ENCODE measurements at regions not wholly inside any gene's neighbourhood (a gene's known extent, or its start where the extent isn't known, plus 50 kb on each side); places are given as distances from the start of the nearest gene placed in this dataset.

GRCh38 chr10:3425261-3425660, 252.7 kb upstream of the PITRM1 start:
- Histone ChIP-seq H3K4me3 (no peak overlapping the region), H3K27ac (no peak overlapping the region), H3K36me3 (no peaks in the 10 kb centered on the region), H3K4me1 (peaks cover 15% of the 10 kb centered on the region), H3K9me3 (no peaks in the 10 kb centered on the region), H3K27me3 (no peaks in the 10 kb centered on the region)
- TF ChIP-seq POLR2A (IDR thresholded peaks at IDR 0.05) (no peak), EP300 (IDR thresholded peaks at IDR 0.05) (no peak), POLR2AphosphoS5 (IDR thresholded peaks at IDR 0.05) (no peak)
- TF ChIP-seq, protein P1, sequence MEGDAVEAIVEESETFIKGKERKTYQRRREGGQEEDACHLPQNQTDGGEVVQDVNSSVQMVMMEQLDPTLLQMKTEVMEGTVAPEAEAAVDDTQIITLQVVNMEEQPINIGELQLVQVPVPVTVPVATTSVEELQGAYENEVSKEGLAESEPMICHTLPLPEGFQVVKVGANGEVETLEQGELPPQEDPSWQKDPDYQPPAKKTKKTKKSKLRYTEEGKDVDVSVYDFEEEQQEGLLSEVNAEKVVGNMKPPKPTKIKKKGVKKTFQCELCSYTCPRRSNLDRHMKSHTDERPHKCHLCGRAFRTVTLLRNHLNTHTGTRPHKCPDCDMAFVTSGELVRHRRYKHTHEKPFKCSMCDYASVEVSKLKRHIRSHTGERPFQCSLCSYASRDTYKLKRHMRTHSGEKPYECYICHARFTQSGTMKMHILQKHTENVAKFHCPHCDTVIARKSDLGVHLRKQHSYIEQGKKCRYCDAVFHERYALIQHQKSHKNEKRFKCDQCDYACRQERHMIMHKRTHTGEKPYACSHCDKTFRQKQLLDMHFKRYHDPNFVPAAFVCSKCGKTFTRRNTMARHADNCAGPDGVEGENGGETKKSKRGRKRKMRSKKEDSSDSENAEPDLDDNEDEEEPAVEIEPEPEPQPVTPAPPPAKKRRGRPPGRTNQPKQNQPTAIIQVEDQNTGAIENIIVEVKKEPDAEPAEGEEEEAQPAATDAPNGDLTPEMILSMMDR (IDR thresholded peaks at IDR 0.05) = no peak
- WGBS = 90% methylated on average over 5 of the region's 5 CpGs
- DNase-seq (ENCODE audit: low spot score in 2 of 2) = no peak

DNA sequence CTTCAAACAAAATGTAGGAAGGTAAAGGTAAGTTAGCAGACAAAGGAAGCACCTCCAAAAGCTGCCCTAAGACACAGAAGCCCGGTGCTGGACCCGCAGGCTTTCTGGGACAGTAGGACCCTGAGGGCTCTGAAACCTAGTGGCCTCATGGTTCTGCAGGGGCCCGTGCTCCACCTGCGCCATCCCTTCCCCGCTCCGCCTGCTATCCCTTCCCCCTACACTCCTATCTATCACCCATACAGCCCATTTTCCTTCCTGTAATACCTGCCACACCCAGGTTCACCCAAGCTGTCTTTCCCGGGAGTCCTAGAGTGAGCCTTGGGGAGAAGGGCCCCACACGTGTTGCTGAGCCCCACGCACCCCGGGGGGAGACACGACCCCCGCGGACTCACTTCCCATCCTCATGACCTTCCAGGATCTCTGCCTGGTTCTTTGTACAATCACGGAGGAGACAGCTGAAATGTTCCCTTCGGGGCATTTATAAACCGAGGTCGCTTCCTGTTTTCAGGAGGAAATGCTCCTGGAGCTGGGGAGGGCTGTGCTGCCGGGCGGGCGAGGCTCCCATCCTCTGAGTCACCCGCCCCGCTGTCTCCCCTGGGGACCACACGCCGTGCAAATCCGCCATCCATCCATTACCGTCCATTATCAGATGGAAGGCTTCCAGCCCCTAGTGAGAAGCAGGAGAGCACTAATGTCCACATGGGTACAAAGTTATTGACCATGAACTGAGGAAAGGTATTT, 251.7 kb upstream of the PITRM1 start:
- TF ChIP-seq POLR2A (IDR thresholded peaks at IDR 0.05) (no peak), POLR2AphosphoS5 (IDR thresholded peaks at IDR 0.05) (no peak), EP300 (IDR thresholded peaks at IDR 0.05) (no peak)
- TF ChIP-seq, protein P1 (IDR thresholded peaks at IDR 0.05) = no peak
- Histone ChIP-seq H3K36me3 (no peaks in the 10 kb centered on the region), H3K27ac (no peak overlapping the region), H3K4me1 (peaks cover 15% of the 10 kb centered on the region), H3K27me3 (no peaks in the 10 kb centered on the region), H3K9me3 (no peaks in the 10 kb centered on the region), H3K4me3 (no peak overlapping the region)
- WGBS = 44% methylated on average over 17 of the region's 26 CpGs
- DNase-seq (ENCODE audit: low spot score in 2 of 2) = peak in 1 of 2 donors; percentile 72

DNA sequence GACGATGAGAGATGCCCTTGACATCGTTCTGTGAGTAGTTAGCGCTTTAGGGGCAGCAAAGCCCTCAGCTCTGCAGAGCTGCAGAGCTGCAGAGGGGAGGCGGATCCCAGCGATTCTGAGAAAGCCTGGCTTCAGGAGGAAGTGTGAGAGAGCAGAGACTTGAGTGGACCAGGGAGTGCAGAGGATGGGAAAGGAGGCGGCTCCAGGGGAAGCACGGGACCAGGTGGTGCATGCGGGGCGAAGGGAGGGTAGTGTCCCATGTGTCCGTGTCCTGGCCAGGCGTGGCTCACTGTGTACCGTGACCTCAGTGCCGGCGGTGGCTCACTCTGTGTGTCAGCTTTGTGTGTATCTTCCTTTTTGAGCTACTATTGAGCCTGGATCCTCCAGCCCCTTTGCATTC, 250.8 kb upstream of the PITRM1 start:
- H3K4me1 ChIP-seq = peaks cover 15% of the 10 kb centered on the region
- H3K4me3 ChIP-seq = no peak overlapping the region
- no peak overlapping the region for H3K27ac ChIP-seq
- H3K9me3 ChIP-seq = no peaks in the 10 kb centered on the region
- TF ChIP-seq EP300 (IDR thresholded peaks at IDR 0.05) = no peak
- TF ChIP-seq POLR2A (IDR thresholded peaks at IDR 0.05) = no peak
- TF ChIP-seq, protein P1 (IDR thresholded peaks at IDR 0.05) = no peak
- no peak for TF ChIP-seq POLR2AphosphoS5 (IDR thresholded peaks at IDR 0.05)
- DNase-seq (ENCODE audit: low spot score in 2 of 2) = peak in 1 of 2 donors; percentile 67
- 95% methylated on average over 14 of the region's 14 CpGs for WGBS
- no peaks in the 10 kb centered on the region for H3K27me3 ChIP-seq
- H3K36me3 ChIP-seq = no peaks in the 10 kb centered on the region

DNA sequence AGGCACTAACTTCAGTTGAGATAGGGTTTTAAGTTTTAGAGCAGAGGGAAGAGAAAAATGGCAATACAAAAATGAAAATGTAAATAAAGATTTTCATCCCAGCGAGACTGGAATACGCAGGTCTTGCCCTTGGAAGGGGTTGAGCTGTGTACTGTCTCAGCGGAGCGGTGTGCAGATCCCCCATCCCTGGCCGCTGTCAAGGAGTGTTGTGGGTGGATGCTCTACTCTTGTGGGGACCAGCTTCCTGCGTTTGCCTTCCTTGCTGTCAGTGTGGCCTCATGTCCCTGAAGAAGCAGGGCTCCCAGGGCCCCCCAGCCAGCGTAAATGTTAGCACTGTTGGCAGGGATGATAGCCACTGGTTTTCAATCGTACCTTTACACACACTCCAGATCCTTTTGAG, 249.7 kb upstream of the PITRM1 start:
- peak in 1 of 2 donors; percentile 48 for DNase-seq (ENCODE audit: low spot score in 2 of 2)
- Histone ChIP-seq H3K27me3 (no peaks in the 10 kb centered on the region), H3K9me3 (no peaks in the 10 kb centered on the region), H3K4me1 (peaks cover 15% of the 10 kb centered on the region), H3K4me3 (no peak overlapping the region), H3K36me3 (no peaks in the 10 kb centered on the region), H3K27ac (no peak overlapping the region)
- TF ChIP-seq, protein P1 (IDR thresholded peaks at IDR 0.05) = no peak
- TF ChIP-seq POLR2A (IDR thresholded peaks at IDR 0.05) (no peak), POLR2AphosphoS5 (IDR thresholded peaks at IDR 0.05) (no peak), EP300 (IDR thresholded peaks at IDR 0.05) (no peak)
- WGBS = 82% methylated on average over 8 of the region's 8 CpGs

- H3K36me3 ChIP-seq = no peaks in the 10 kb centered on the region
- H3K27ac ChIP-seq = no peak overlapping the region
- WGBS = 75% methylated on average over 16 of the region's 16 CpGs
Measured at GRCh38 chr10:3421537-3422257, 249.1 kb upstream of the PITRM1 start.

More at GRCh38 chr10:3421537-3422257, 249.1 kb upstream of the PITRM1 start:
- TF ChIP-seq POLR2AphosphoS5 (IDR thresholded peaks at IDR 0.05) = no peak
- no peak for TF ChIP-seq EP300 (IDR thresholded peaks at IDR 0.05)
- TF ChIP-seq, protein P1 (IDR thresholded peaks at IDR 0.05) = no peak
- no peak for TF ChIP-seq POLR2A (IDR thresholded peaks at IDR 0.05)
- DNase-seq (ENCODE audit: low spot score in 2 of 2) = peak; percentile 35 to 63
- Histone ChIP-seq H3K4me1 (peaks cover 15% of the 10 kb centered on the region), H3K27me3 (no peaks in the 10 kb centered on the region), H3K9me3 (no peaks in the 10 kb centered on the region), H3K4me3 (no peak overlapping the region)

Measured in suprapubic skin (tissue), 4 donors.